H1 (cell line): ENCODE measurements at regions not wholly inside any gene's neighbourhood (a gene's known extent, or its start where the extent isn't known, plus 50 kb on each side); places are given as distances from the start of the nearest gene placed in this dataset.

ENCODE experiments used
- CTCF ChIA-PET: fragments of 300-600 bp; sonication (Branson Sonifier 250); formaldehyde crosslinking; loops from one replicate; lab custom pipeline; 2021; ENCODE audit not compliant: partially characterized antibody; lab: Charles Lee
- POLR2A ChIA-PET: fragments of 300-600 bp; sonication (Branson Sonifier 250); formaldehyde crosslinking; loops from one replicate; lab custom pipeline; 2021; ENCODE audit warnings: inconsistent platforms; ENCODE audit not compliant: partially characterized antibody; lab: Charles Lee
- DNase-seq, 2 experiments: peaks; one replicate each; pipeline versions ENCODE4 v3.0.0 to v3.0.0-alpha.2; 2010 to 2022; ENCODE audit warnings: low spot score in 2 of 2, low read depth in 1 of 2, mixed read lengths in 1 of 2
- FAIRE-seq: peaks from 2 replicates; lab custom pipeline; 2011; peaks lifted over from hg19 to GRCh38; lab: Jason Lieb, UNC
- H2AFZ ChIP-seq: 2 replicates; pipeline ENCODE4 v1.8.1; 2012; ENCODE audit warnings: low read length, inconsistent platforms
- H2AK5ac ChIP-seq: 2 replicates; pipeline ENCODE4 v1.6.1; 2013; ENCODE audit warnings: low read depth, low read length
- H2BK120ac ChIP-seq: replicated peaks from 2 replicates; pipeline ENCODE3; 2013; ENCODE audit warnings: low read depth, low read length, inconsistent platforms
- H2BK12ac ChIP-seq: 2 replicates; pipeline ENCODE4 v1.6.1; 2013; ENCODE audit warnings: low read depth, low read length
- H2BK15ac ChIP-seq: 2 replicates; pipeline ENCODE4 v1.6.1; 2013; ENCODE audit warnings: low read length
- H2BK20ac ChIP-seq: 2 replicates; pipeline ENCODE4 v1.6.1; 2013; ENCODE audit warnings: low read length
- H2BK5ac ChIP-seq: 2 replicates; pipeline ENCODE4 v1.6.1; 2013; ENCODE audit warnings: low read depth, low read length
- H3K14ac ChIP-seq: 2 replicates; pipeline ENCODE4 v1.6.1; 2013; ENCODE audit warnings: inconsistent platforms; ENCODE audit not compliant: insufficient read length
- H3K18ac ChIP-seq: 2 replicates; pipeline ENCODE4 v1.6.1; 2013; ENCODE audit warnings: low read length; ENCODE audit errors: extremely low read depth
- H3K23ac ChIP-seq: 2 replicates; pipeline ENCODE4 v1.6.1; 2013; ENCODE audit warnings: inconsistent platforms; ENCODE audit not compliant: insufficient read length
- H3K23me2 ChIP-seq: 2 replicates; pipeline ENCODE4 v1.6.1; 2013; ENCODE audit warnings: low read depth, low read length
- H3K27ac ChIP-seq: 2 replicates; pipeline ENCODE4 v1.6.1; 2011; ENCODE audit warnings: low read depth, low read length, inconsistent platforms
- H3K27me3 ChIP-seq, 4 experiments: replicated peaks in 1 of 4; 1 replicate in 1 of 4; 2 replicates in 3 of 4; pipeline versions ENCODE4 v1.6.1 to v1.8.1; 2011 to 2013; ENCODE audit warnings: low read length in 3 of 4, mild to moderate bottlenecking in 3 of 4, inconsistent platforms in 2 of 4, mixed read lengths in 2 of 4, moderate library complexity in 1 of 4; ENCODE audit not compliant: control insufficient read depth in 3 of 4, insufficient read depth in 3 of 4; ENCODE audit errors: extremely low read depth in 1 of 4
- H3K36me3 ChIP-seq, 4 experiments: 2 replicates each; pipeline versions ENCODE4 v1.6.1 to v1.8.1; 2011 to 2013; ENCODE audit warnings: mild to moderate bottlenecking in 4 of 4, low read length in 3 of 4, moderate library complexity in 2 of 4, control low read depth in 1 of 4, inconsistent platforms in 1 of 4; ENCODE audit not compliant: insufficient read depth in 4 of 4, control insufficient read depth in 2 of 4
- H3K4ac ChIP-seq: replicated peaks from 2 replicates; pipeline ENCODE3; 2013; ENCODE audit warnings: low read length, low read depth, mixed read lengths, inconsistent platforms; ENCODE audit not compliant: insufficient read length
- H3K4me1 ChIP-seq, 4 experiments: replicated peaks in 1 of 4; 1 replicate in 1 of 4; 2 replicates in 3 of 4; pipeline versions ENCODE4 v1.6.1 to v1.8.1; 2011 to 2013; ENCODE audit warnings: low read length in 3 of 4, inconsistent platforms in 2 of 4, mixed read lengths in 1 of 4; ENCODE audit not compliant: insufficient read depth in 4 of 4, control insufficient read depth in 3 of 4
- H3K4me2 ChIP-seq, 2 experiments: 2 replicates each; pipeline versions ENCODE4 v1.6.1 to v1.8.1; 2011 to 2013; ENCODE audit warnings: low read depth in 2 of 2, low read length in 2 of 2, control low read depth in 1 of 2, inconsistent platforms in 1 of 2, mild to moderate bottlenecking in 1 of 2; ENCODE audit not compliant: insufficient read depth in 1 of 2
- H3K4me3 ChIP-seq, 4 experiments: fragments of 200-600, 300-600 bp in 1 of 4; sonication (generic), shearing (Covaris generic), sonication (Bioruptor Twin) in 1 of 4; 2 replicates each; pipeline versions ENCODE4 v1.5.1 to v1.8.1; 2011 to 2016; ENCODE audit warnings: low read length in 4 of 4, low read depth in 3 of 4, control low read depth in 2 of 4, inconsistent platforms in 2 of 4, mild to moderate bottlenecking in 2 of 4, mixed read lengths in 1 of 4, moderate library complexity in 1 of 4; ENCODE audit not compliant: insufficient read depth in 2 of 4; ENCODE audit errors: extremely low read depth in 1 of 4
- H3K56ac ChIP-seq: replicated peaks from 2 replicates; pipeline ENCODE3; 2013; ENCODE audit warnings: low read depth, mild to moderate bottlenecking, mixed read lengths, low read length, inconsistent platforms; ENCODE audit not compliant: insufficient read length
- H3K79me1 ChIP-seq: 2 replicates; pipeline ENCODE4 v1.6.1; 2013; ENCODE audit warnings: low read depth, low read length, control low read depth
- H3K79me2 ChIP-seq, 2 experiments: 2 replicates each; pipeline versions ENCODE4 v1.6.1 to v1.8.1; 2012 to 2013; ENCODE audit warnings: low read length in 2 of 2, mild to moderate bottlenecking in 2 of 2, inconsistent platforms in 1 of 2; ENCODE audit not compliant: insufficient read depth in 2 of 2, control insufficient read depth in 1 of 2
- H3K9ac ChIP-seq, 4 experiments: replicated peaks in 1 of 4; 1 replicate in 1 of 4; 2 replicates in 3 of 4; pipeline versions ENCODE4 v1.6.1 to v1.8.1; 2011 to 2013; ENCODE audit warnings: low read depth in 3 of 4, low read length in 3 of 4, control low read depth in 2 of 4, mild to moderate bottlenecking in 2 of 4, moderate library complexity in 2 of 4, inconsistent platforms in 1 of 4; ENCODE audit errors: extremely low read depth in 1 of 4
- H3K9me3 ChIP-seq, 2 experiments: 2 replicates each; pipeline versions ENCODE4 v1.6.1 to v1.8.1; 2012 to 2013; ENCODE audit warnings: mild to moderate bottlenecking in 2 of 2, moderate library complexity in 2 of 2, control low read depth in 1 of 2, inconsistent platforms in 1 of 2, low read depth in 1 of 2, low read length in 1 of 2, mixed read lengths in 1 of 2; ENCODE audit not compliant: insufficient read depth in 2 of 2
- H4K20me1 ChIP-seq, 2 experiments: replicated peaks in 1 of 2; 2 replicates each; pipeline versions ENCODE3 to v1.8.1; 2011 to 2013; ENCODE audit warnings: inconsistent platforms in 2 of 2, low read length in 2 of 2, mild to moderate bottlenecking in 1 of 2; ENCODE audit not compliant: insufficient read depth in 2 of 2, control insufficient read depth in 1 of 2
- H4K5ac ChIP-seq: 2 replicates; pipeline ENCODE4 v1.6.1; 2013; ENCODE audit warnings: low read length, low read depth, mixed read lengths, inconsistent platforms; ENCODE audit not compliant: insufficient read length
- H4K8ac ChIP-seq: 2 replicates; pipeline ENCODE4 v1.8.0; 2013; ENCODE audit warnings: mild to moderate bottlenecking, moderate library complexity, low read length, inconsistent platforms; ENCODE audit not compliant: insufficient read depth; ENCODE audit errors: extremely low read depth
- H4K91ac ChIP-seq: replicated peaks from 2 replicates; pipeline ENCODE3; 2013; ENCODE audit warnings: low read length, mixed read lengths, inconsistent platforms; ENCODE audit not compliant: insufficient read length
- CBX8 ChIP-seq: fragments of 300-800, 300-1000 bp; sonication (generic); IDR thresholded peaks from 2 replicates; pipeline ENCODE4 v1.7.1; 2016; ENCODE audit warnings: low read depth, low read length, borderline replicate concordance
- EP300 ChIP-seq, 2 experiments: IDR thresholded peaks; 1 replicate in 1 of 2; 2 replicates in 1 of 2; pipeline ENCODE4 v1.6.1; 2011 to 2012; ENCODE audit warnings: low read depth in 2 of 2, low read length in 2 of 2, mild to moderate bottlenecking in 2 of 2, borderline replicate concordance in 1 of 2, inconsistent platforms in 1 of 2, moderate library complexity in 1 of 2
- MAFK ChIP-seq: IDR thresholded peaks from 2 replicates; pipeline ENCODE4 v1.6.1; 2012; ENCODE audit warnings: low read depth, mild to moderate bottlenecking, improper control_type of control experiment, low read length
- POLR2AphosphoS5 ChIP-seq: IDR thresholded peaks from 2 replicates; pipeline ENCODE4 v1.6.1; 2011; ENCODE audit warnings: low read depth, low read length
- SP1 ChIP-seq: IDR thresholded peaks from 2 replicates; pipeline ENCODE4 v1.6.1; 2011; ENCODE audit warnings: low read depth, low read length
- SP2 ChIP-seq: IDR thresholded peaks from 2 replicates; pipeline ENCODE4 v1.6.1; 2012; ENCODE audit warnings: mild to moderate bottlenecking, low read length, inconsistent platforms
- SUZ12 ChIP-seq: fragments of 200-600 bp; sonication (generic); IDR thresholded peaks from 2 replicates; pipeline ENCODE4 v1.6.1; 2012; ENCODE audit warnings: mild to moderate bottlenecking, inconsistent platforms, low read length, moderate library complexity, mixed read lengths
- TAF1 ChIP-seq: IDR thresholded peaks from 2 replicates; pipeline ENCODE4 v1.6.1; 2011; ENCODE audit warnings: mild to moderate bottlenecking, low read depth, low read length
- TCF12 ChIP-seq: IDR thresholded peaks from 2 replicates; pipeline ENCODE4 v1.6.1; 2011; ENCODE audit warnings: low read depth, mild to moderate bottlenecking, low read length
- WGBS, 2 experiments: shearing (Covaris generic) in 1 of 2; methylation state at CpG; one replicate each; pipeline versions ENCODE4 v1.1.6 to v1.1.7; 2013 to 2015; ENCODE audit warnings: low lambda C conversion rate in 2 of 2, mixed read lengths in 2 of 2, inconsistent platforms in 1 of 2, low coverage in 1 of 2, missing lambda C conversion rate in 1 of 2; ENCODE audit not compliant: insufficient replicate concordance in 2 of 2, insufficient coverage in 1 of 2, insufficient read length in 1 of 2; ENCODE audit errors: extremely low coverage in 1 of 2, missing lambda C conversion rate in 1 of 2; 5-methylcytosine and 5-hydroxymethylcytosine counted together

DNA sequence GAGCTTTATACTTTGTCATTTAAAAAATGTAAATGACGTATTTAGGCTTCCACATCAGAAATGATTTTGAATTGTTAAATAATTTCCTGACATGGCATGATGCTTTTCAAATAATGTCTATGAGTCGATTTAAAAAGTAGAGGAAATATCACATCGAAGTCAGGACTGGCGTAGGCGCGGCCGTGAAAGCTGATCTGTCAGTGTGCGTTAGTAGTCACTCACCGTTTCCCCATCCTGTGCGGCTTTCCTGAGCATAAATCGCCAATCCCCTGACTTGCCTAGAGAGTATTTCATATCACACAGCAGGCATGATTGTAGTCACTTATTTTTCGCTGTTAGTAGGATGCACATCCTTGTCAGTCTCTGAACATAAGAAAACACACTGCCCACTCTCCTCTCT, 843.1 kb downstream of the SOCS6 start:
- Histone ChIP-seq H3K4me2 (no peak overlapping the region), H2BK20ac (no peak overlapping the region), H3K79me2 (no peaks in the 10 kb centered on the region), H2BK5ac (no peak overlapping the region), H4K20me1 (no peaks in the 10 kb centered on the region), H3K4ac (no peak overlapping the region), H3K23me2 (no peaks in the 10 kb centered on the region), H2BK12ac (no peak overlapping the region), H2AK5ac (no peak overlapping the region), H3K18ac (no peak overlapping the region), H3K4me1 (no peaks in the 10 kb centered on the region), H2AFZ (no peak overlapping the region), H3K27me3 (no peaks in the 10 kb centered on the region; a peak in 1 of 7 replicates), H4K8ac (no peak overlapping the region), H2BK120ac (no peak overlapping the region), H4K91ac (no peak overlapping the region), H3K79me1 (no peaks in the 10 kb centered on the region), H3K14ac (no peak overlapping the region), H3K23ac (no peak overlapping the region), H2BK15ac (no peak overlapping the region), H3K56ac (no peak overlapping the region), H4K5ac (no peak overlapping the region), H3K9ac (no peak overlapping the region), H3K27ac (no peak overlapping the region), H3K9me3 (peaks cover 51 to 74% of the 10 kb centered on the region in 2 experiments), H3K4me3 (no peak overlapping the region), H3K36me3 (no peaks in the 10 kb centered on the region)
- FAIRE-seq = no peak
- POLR2A ChIA-PET = no interaction called here
- 91% methylated on average over 12 of the region's 12 CpGs; no CpG with 5 or more reads in 1 of the 2 experiments for WGBS, 2 experiments
- TF ChIP-seq EP300 (IDR thresholded peaks at IDR 0.05; ENCODE audit: borderline replicate concordance in 1 of 2, low read depth in 2 of 2, low read length in 2 of 2) (no peak), SP1 (no peak), SUZ12 (no peak), TCF12 (no peak), MAFK (no peak), CBX8 (no peak), TAF1 (no peak), SP2 (no peak), POLR2AphosphoS5 (no peak)
- DNase-seq = no peak
- CTCF ChIA-PET = no interaction called here
